Esophagus mucosa (tissue), 1 donor: ENCODE measurements at regions not wholly inside any gene's neighbourhood (a gene's known extent, or its start where the extent isn't known, plus 50 kb on each side); places are given as distances from the start of the nearest gene placed in this dataset.

Experiments used
- ATAC-seq: fragments of 200-7000 bp; cut with Tn5 transposase; one replicate; pipeline ENCODE4 v1.9.1; 2020
- donor health status: DM: yes; HTN: yes; CAD: no.

- ATAC-seq, result no peak
Measured at GRCh38 chr2:8306530-8307351, 375.1 kb upstream of the ID2 start.

GRCh38 chr2:8307606-8308180 lies 374.2 kb upstream of the ID2 start:
- peak; percentile 81 for ATAC-seq

GRCh38 chr2:8309131-8309530 lies 372.7 kb upstream of the ID2 start:
- no peak for ATAC-seq

GRCh38 chr2:8310557-8311455 lies 371.1 kb upstream of the ID2 start:
- no peak for ATAC-seq

- ATAC-seq, result no peak
Measured at GRCh38 chr2:8312221-8312620, 369.6 kb upstream of the ID2 start.

- ATAC-seq, result peak; percentile 31
Measured at GRCh38 chr2:8312861-8313830, 368.7 kb upstream of the ID2 start.

- no peak for ATAC-seq
Measured at GRCh38 chr2:8314063-8314462, 367.8 kb upstream of the ID2 start.

- peak; percentile 95 for ATAC-seq
Measured at GRCh38 chr2:8315531-8316165, 366.2 kb upstream of the ID2 start.

GRCh38 chr2:8316356-8316755 lies 365.5 kb upstream of the ID2 start:
- ATAC-seq, result no peak

GRCh38 chr2:8317418-8317817 lies 364.4 kb upstream of the ID2 start:
- ATAC-seq, result no peak

- peak; percentile 77 for ATAC-seq
Measured at GRCh38 chr2:8319219-8319618, 362.6 kb upstream of the ID2 start.

GRCh38 chr2:8320311-8321066 lies 361.4 kb upstream of the ID2 start:
- no peak for ATAC-seq

- no peak for ATAC-seq
Measured at GRCh38 chr2:8322634-8323033, 359.2 kb upstream of the ID2 start.

- no peak for ATAC-seq
Measured at GRCh38 chr2:8324164-8324856, 357.5 kb upstream of the ID2 start.

GRCh38 chr2:8324901-8325300 lies 357.0 kb upstream of the ID2 start:
- no peak for ATAC-seq

GRCh38 chr2:8327371-8328100 lies 354.3 kb upstream of the ID2 start:
- ATAC-seq, result no peak

- no peak for ATAC-seq
Measured at GRCh38 chr2:8328217-8328616, 353.6 kb upstream of the ID2 start.

- no peak for ATAC-seq
Measured at GRCh38 chr2:8329660-8330622, 351.9 kb upstream of the ID2 start.
